K562 (cell line): ENCODE measurements at regions not wholly inside any gene's neighbourhood (a gene's known extent, or its start where the extent isn't known, plus 50 kb on each side); places are given as distances from the start of the nearest gene placed in this dataset.

ENCODE experiments used
- CUX1 ChIP-seq: fragments of 200-800 bp; sonication (Bioruptor generic); IDR thresholded peaks from 2 replicates; pipeline ENCODE4 v1.6.1; 2016; ENCODE audit warnings: missing genetic modification characterization, missing compliant biosample characterization
- FOXK2 ChIP-seq, 2 experiments: fragments of 450-650 bp; IDR thresholded peaks in 1 of 2; conservative IDR thresholded peaks in 1 of 2; 2 replicates each; pipeline ENCODE4 v1.6.1; 2016; ENCODE audit warnings: low read depth in 2 of 2, mild to moderate bottlenecking in 1 of 2
- HEY1 ChIP-seq: fragments of 250-450 bp; sonication (Bioruptor Pico); IDR thresholded peaks from 2 replicates; pipeline ENCODE4 v1.5.0; 2020; ENCODE audit warnings: mild to moderate bottlenecking, moderate library complexity, borderline replicate concordance
- MBD1 ChIP-seq: fragments of 250-450 bp; sonication (Bioruptor Pico); IDR thresholded peaks from 2 replicates; pipeline ENCODE4 v1.8.0; 2022; ENCODE audit warnings: inconsistent platforms
- NFE2L1 ChIP-seq: fragments of 450-650 bp; IDR thresholded peaks from 2 replicates; pipeline ENCODE4 v1.6.1; 2016; ENCODE audit warnings: missing genetic modification characterization, low read depth, mild to moderate bottlenecking, missing compliant biosample characterization, moderate library complexity, borderline replicate concordance
- RCOR1 ChIP-seq, 2 experiments: IDR thresholded peaks; 2 replicates each; pipeline ENCODE4 v1.6.1; 2012; ENCODE audit warnings: low read depth in 2 of 2, low read length in 2 of 2, borderline replicate concordance in 1 of 2, improper control_type of control experiment in 1 of 2
- SPI1 ChIP-seq: IDR thresholded peaks from 2 replicates; pipeline ENCODE4 v1.6.1; 2011; ENCODE audit warnings: low read depth, low read length, control low read depth, borderline replicate concordance
- SUPT5H ChIP-seq: fragments of 450-650 bp; IDR thresholded peaks from 2 replicates; pipeline ENCODE4 v1.6.1; 2016
- ZFP91 ChIP-seq: sonication (generic); formaldehyde crosslinking; IDR thresholded peaks from 2 replicates; pipeline ENCODE4 v1.8.0; 2022; ENCODE audit warnings: mild to moderate bottlenecking, missing genetic modification reagents
- ZFX ChIP-seq: sonication (generic); formaldehyde crosslinking; IDR thresholded peaks from 2 replicates; pipeline ENCODE4 v1.8.0; 2022; ENCODE audit warnings: mild to moderate bottlenecking, missing genetic modification reagents, moderate library complexity
- ZNF512 ChIP-seq: IDR thresholded peaks from 2 replicates; pipeline ENCODE4 v1.6.1; 2016; ENCODE audit warnings: missing genetic modification characterization, missing compliant biosample characterization

- no peak for TF ChIP-seq ZFP91
- peak; percentile 9; the same call in 1 of the 2 replicates for TF ChIP-seq ZFX (CRISPR knock-in tag)
- no peak for TF ChIP-seq SUPT5H
- TF ChIP-seq CUX1 (CRISPR knock-in tag): 0 out of 2 replicates have a peak, but pooled peaks have one; percentile 53
- TF ChIP-seq NFE2L1 (tag): peak; percentile 50; the same call in 1 of the 2 replicates
- no peak for TF ChIP-seq ZNF512
- no peak for TF ChIP-seq FOXK2 (conservative IDR thresholded peaks at IDR 0.05 in 1 of 2, IDR thresholded peaks at IDR 0.05 in 1 of 2; ENCODE audit: low read depth in 2 of 2)
- peak in 1 of 2 experiments; percentile 63; a peak in 1 of 4 replicates for TF ChIP-seq RCOR1 (IDR thresholded peaks at IDR 0.05; ENCODE audit: borderline replicate concordance in 1 of 2, low read depth in 2 of 2, low read length in 2 of 2)
- no peak for TF ChIP-seq SPI1
- no peak for TF ChIP-seq MBD1 (CRISPR knock-in tag)
- TF ChIP-seq HEY1: no peak
These were observed 277.8 kb upstream of the NEBL start (continued) for GRCh38 chr10:21174715-21175495.
